Neural crest cell (in vitro differentiated cells): ENCODE measurements at regions not wholly inside any gene's neighbourhood (a gene's known extent, or its start where the extent isn't known, plus 50 kb on each side); places are given as distances from the start of the nearest gene placed in this dataset.

Source experiments
- DNase-seq: peaks from one replicate; pipeline ENCODE4 v3.0.0; 2021; ENCODE audit warnings: low read depth, mixed read lengths, low spot score
- H3K27ac Mint-ChIP-seq: one replicate; pipeline ENCODE4 v1.8.0; 2021; ENCODE audit warnings: mild to moderate bottlenecking, mixed read lengths; ENCODE audit not compliant: unreplicated experiment
- H3K27me3 Mint-ChIP-seq: 2 replicates; pipeline ENCODE4 v1.8.0; 2021; ENCODE audit warnings: low read depth, mild to moderate bottlenecking, mixed read lengths
- H3K36me3 Mint-ChIP-seq: 2 replicates; pipeline ENCODE4 v1.8.0; 2021; ENCODE audit warnings: low read depth, mild to moderate bottlenecking, mixed read lengths
- H3K4me1 Mint-ChIP-seq: 2 replicates; pipeline ENCODE4 v1.8.0; 2021; ENCODE audit warnings: mixed read lengths
- H3K4me3 Mint-ChIP-seq: one replicate; pipeline ENCODE4 v1.8.0; 2021; ENCODE audit warnings: mild to moderate bottlenecking, mixed read lengths
- H3K9me3 Mint-ChIP-seq: 2 replicates; pipeline ENCODE4 v1.8.0; 2021; ENCODE audit warnings: mixed read lengths
- TF ChIP-seq, protein P1 (sequence below): fragments of 200-600 bp; sonication (generic); conservative IDR thresholded peaks from 2 replicates; pipeline ENCODE4 v1.5.0; 2021; ENCODE audit warnings: antibody characterized with exemption, mild to moderate bottlenecking

- H3K27me3 Mint-ChIP-seq: no peaks in the 10 kb centered on the region
- DNase-seq: no peak
- H3K4me1 Mint-ChIP-seq: no peaks in the 10 kb centered on the region
- H3K27ac Mint-ChIP-seq: no peak overlapping the region
- H3K9me3 Mint-ChIP-seq: no peaks in the 10 kb centered on the region
- TF ChIP-seq, protein P1, sequence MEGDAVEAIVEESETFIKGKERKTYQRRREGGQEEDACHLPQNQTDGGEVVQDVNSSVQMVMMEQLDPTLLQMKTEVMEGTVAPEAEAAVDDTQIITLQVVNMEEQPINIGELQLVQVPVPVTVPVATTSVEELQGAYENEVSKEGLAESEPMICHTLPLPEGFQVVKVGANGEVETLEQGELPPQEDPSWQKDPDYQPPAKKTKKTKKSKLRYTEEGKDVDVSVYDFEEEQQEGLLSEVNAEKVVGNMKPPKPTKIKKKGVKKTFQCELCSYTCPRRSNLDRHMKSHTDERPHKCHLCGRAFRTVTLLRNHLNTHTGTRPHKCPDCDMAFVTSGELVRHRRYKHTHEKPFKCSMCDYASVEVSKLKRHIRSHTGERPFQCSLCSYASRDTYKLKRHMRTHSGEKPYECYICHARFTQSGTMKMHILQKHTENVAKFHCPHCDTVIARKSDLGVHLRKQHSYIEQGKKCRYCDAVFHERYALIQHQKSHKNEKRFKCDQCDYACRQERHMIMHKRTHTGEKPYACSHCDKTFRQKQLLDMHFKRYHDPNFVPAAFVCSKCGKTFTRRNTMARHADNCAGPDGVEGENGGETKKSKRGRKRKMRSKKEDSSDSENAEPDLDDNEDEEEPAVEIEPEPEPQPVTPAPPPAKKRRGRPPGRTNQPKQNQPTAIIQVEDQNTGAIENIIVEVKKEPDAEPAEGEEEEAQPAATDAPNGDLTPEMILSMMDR: peak; percentile 28
- no peaks in the 10 kb centered on the region for H3K36me3 Mint-ChIP-seq
- H3K4me3 Mint-ChIP-seq: no peak overlapping the region
Observed at GRCh38 chr13:70795484-70795883, 687.2 kb upstream of the KLHL1 start.

DNA sequence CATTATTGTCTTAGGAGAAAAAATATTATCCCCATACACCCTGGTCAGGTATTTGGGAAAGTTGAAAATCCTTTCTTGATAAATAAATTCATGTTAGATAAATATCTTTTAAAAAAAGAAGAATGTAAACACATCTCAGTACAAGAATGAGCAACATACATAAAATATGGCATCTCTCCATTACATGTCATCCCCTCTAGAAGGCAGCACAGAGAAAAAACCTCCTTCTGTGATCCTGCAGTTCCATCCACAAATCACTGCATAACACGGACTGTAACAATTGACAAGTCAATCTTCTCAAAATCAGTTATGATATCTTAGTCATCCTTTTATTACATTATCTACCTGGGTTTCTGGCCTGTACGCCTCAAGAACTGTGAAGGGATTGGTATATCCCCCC, 683.9 kb upstream of the KLHL1 start:
- H3K4me3 Mint-ChIP-seq: no peak overlapping the region
- no peaks in the 10 kb centered on the region for H3K36me3 Mint-ChIP-seq
- TF ChIP-seq, protein P1: peak; percentile 31
- H3K9me3 Mint-ChIP-seq: no peaks in the 10 kb centered on the region
- DNase-seq: no peak
- no peak overlapping the region for H3K27ac Mint-ChIP-seq
- H3K27me3 Mint-ChIP-seq: no peaks in the 10 kb centered on the region
- H3K4me1 Mint-ChIP-seq: no peaks in the 10 kb centered on the region

- no peaks in the 10 kb centered on the region for H3K36me3 Mint-ChIP-seq
- DNase-seq: no peak
- H3K9me3 Mint-ChIP-seq: no peaks in the 10 kb centered on the region
- TF ChIP-seq, protein P1: no peak
- H3K27me3 Mint-ChIP-seq: no peaks in the 10 kb centered on the region
- no peak overlapping the region for H3K4me3 Mint-ChIP-seq
- H3K4me1 Mint-ChIP-seq: no peaks in the 10 kb centered on the region
- no peak overlapping the region for H3K27ac Mint-ChIP-seq
Observed at GRCh38 chr13:70789751-70790150, 681.5 kb upstream of the KLHL1 start.

GRCh38 chr13:70788074-70788473, 679.8 kb upstream of the KLHL1 start:
- H3K27me3 Mint-ChIP-seq: no peaks in the 10 kb centered on the region
- DNase-seq: no peak
- no peak overlapping the region for H3K27ac Mint-ChIP-seq
- no peaks in the 10 kb centered on the region for H3K36me3 Mint-ChIP-seq
- no peak overlapping the region for H3K4me3 Mint-ChIP-seq
- no peaks in the 10 kb centered on the region for H3K4me1 Mint-ChIP-seq
- TF ChIP-seq, protein P1: no peak
- no peaks in the 10 kb centered on the region for H3K9me3 Mint-ChIP-seq

DNA sequence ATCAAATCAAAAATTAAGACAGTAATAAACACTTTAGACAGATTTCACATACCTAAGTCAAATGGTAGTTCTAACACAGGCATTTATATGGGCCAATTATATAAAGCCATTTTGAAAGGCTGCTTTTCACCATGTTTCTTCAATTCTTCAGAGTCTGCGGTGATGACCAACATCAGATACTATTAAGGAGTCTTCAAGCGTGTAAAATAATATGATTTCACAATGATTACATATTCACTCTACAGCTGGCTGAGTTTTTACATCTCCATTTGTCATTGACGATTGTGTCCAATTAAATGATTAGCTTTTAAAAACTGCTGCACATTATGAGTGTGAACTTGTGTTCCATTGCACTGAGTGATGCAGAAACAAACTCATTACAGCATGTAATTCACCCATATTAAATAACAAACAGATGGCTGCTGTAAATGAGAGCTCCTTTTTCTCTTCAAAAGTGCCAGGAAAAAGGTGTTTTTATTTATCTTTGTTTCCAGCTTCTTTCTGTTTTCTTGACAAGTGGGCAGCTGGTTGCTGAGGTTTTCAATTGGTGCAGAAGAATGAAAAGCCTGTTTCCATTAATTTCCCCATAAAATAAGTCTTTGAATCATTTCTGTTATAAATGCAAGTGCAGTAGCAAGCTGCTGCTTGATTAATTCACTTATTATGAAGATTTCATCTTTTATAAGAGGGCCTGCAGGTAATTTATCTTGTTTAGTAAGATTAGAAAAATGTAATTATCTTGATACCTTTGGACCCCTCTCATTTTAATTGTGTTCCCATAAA, 676.1 kb upstream of the KLHL1 start:
- Mint-ChIP-seq H3K9me3 (no peaks in the 10 kb centered on the region), H3K27ac (no peak overlapping the region), H3K36me3 (no peaks in the 10 kb centered on the region), H3K4me1 (no peaks in the 10 kb centered on the region), H3K4me3 (no peak overlapping the region), H3K27me3 (no peaks in the 10 kb centered on the region)
- DNase-seq: no peak
- TF ChIP-seq, protein P1: no peak
